22Rv1 (cell line): ENCODE measurements at regions not wholly inside any gene's neighbourhood (a gene's known extent, or its start where the extent isn't known, plus 50 kb on each side); places are given as distances from the start of the nearest gene placed in this dataset.

Experiments used
- CTCF ChIP-seq: fragments of 450-650 bp; IDR thresholded peaks from 2 replicates; pipeline ENCODE4 v1.5.1; 2017; ENCODE audit warnings: mild to moderate bottlenecking
- ZFX ChIP-seq: fragments of 450-650 bp; IDR thresholded peaks from 2 replicates; pipeline ENCODE4 v1.6.1; 2017; ENCODE audit warnings: antibody characterized with exemption, borderline replicate concordance

GRCh38 chrX:25226151-25226550, 210.4 kb upstream of the ARX start:
- TF ChIP-seq CTCF (no peak), ZFX (no peak)
